Coronary artery (tissue), 2 donors: ENCODE measurements at regions not wholly inside any gene's neighbourhood (a gene's known extent, or its start where the extent isn't known, plus 50 kb on each side); places are given as distances from the start of the nearest gene placed in this dataset.

Source experiments
- DNase-seq: peaks from one replicate; pipeline ENCODE4 v3.0.0-alpha.2; 2017; ENCODE audit warnings: low spot score
- H3K27ac ChIP-seq, 2 donors: fragments of 200-600 bp; sonication (generic); one replicate each; pipeline ENCODE4 v1.5.1; 2016 to 2019
- H3K4me3 ChIP-seq: fragments of 200-600 bp; sonication (generic); 2 replicates; pipeline ENCODE4 v1.5.1; 2016; ENCODE audit warnings: mild to moderate bottlenecking, moderate library complexity
- CTCF ChIP-seq: fragments of 200-600 bp; sonication (generic); IDR thresholded peaks from one replicate; pipeline ENCODE4 v1.5.1; 2019; ENCODE audit warnings: antibody characterized with exemption

- Histone ChIP-seq H3K27ac (no peak overlapping the region), H3K4me3 (no peak overlapping the region)
- no peak for TF ChIP-seq CTCF
- no peak for DNase-seq
Measured at GRCh38 chr2:58866040-58866439, 624.9 kb upstream of the FANCL start.

GRCh38 chr2:58865436-58865835 lies 624.3 kb upstream of the FANCL start:
- Histone ChIP-seq H3K4me3 (no peak overlapping the region), H3K27ac (no peak overlapping the region)
- TF ChIP-seq CTCF = no peak
- no peak for DNase-seq

- Histone ChIP-seq H3K4me3 (no peak overlapping the region), H3K27ac (no peak overlapping the region)
- no peak for TF ChIP-seq CTCF
- DNase-seq = no peak
Measured at GRCh38 chr2:58862244-58862643, 621.1 kb upstream of the FANCL start.

GRCh38 chr2:58860586-58860985 lies 619.5 kb upstream of the FANCL start:
- no peak for DNase-seq
- Histone ChIP-seq H3K4me3 (no peak overlapping the region), H3K27ac (no peak overlapping the region)
- TF ChIP-seq CTCF = no peak

GRCh38 chr2:58856100-58856499 lies 615.0 kb upstream of the FANCL start:
- Histone ChIP-seq H3K27ac (no peak overlapping the region), H3K4me3 (no peak overlapping the region)
- no peak for TF ChIP-seq CTCF
- DNase-seq = no peak

- H3K27ac ChIP-seq = no peak overlapping the region
- TF ChIP-seq CTCF = no peak
- no peak for DNase-seq
- H3K4me3 ChIP-seq = no peak overlapping the region
Measured at GRCh38 chr2:58853420-58853819, 612.3 kb upstream of the FANCL start.

- no peak for DNase-seq
- no peak overlapping the region for H3K27ac ChIP-seq
- no peak for TF ChIP-seq CTCF
- no peak overlapping the region for H3K4me3 ChIP-seq
Measured at GRCh38 chr2:58852905-58853304, 611.8 kb upstream of the FANCL start.
